ENCODE measurements at regions not wholly inside any gene's neighbourhood (a gene's known extent, or its start where the extent isn't known, plus 50 kb on each side); places are given as distances from the start of the nearest gene placed in this dataset.

GRCh38 chr12:13613297-13613696, 368.1 kb downstream of the GRIN2B start:
- H3K4me3 ChIP-seq (ENCODE audit: low read depth, low read length) = no peak overlapping the region
- DNase-seq (ENCODE audit: low read depth) = no peak

- no peak for DNase-seq (ENCODE audit: low read depth)
- no peak overlapping the region for H3K4me3 ChIP-seq (ENCODE audit: low read depth, low read length)
Observed at GRCh38 chr12:13609894-13610679, 371.3 kb downstream of the GRIN2B start.

- no peak for DNase-seq (ENCODE audit: low read depth)
- H3K4me3 ChIP-seq (ENCODE audit: low read depth, low read length) = no peak overlapping the region
Observed at GRCh38 chr12:13606290-13606689, 375.1 kb downstream of the GRIN2B start.

DNA sequence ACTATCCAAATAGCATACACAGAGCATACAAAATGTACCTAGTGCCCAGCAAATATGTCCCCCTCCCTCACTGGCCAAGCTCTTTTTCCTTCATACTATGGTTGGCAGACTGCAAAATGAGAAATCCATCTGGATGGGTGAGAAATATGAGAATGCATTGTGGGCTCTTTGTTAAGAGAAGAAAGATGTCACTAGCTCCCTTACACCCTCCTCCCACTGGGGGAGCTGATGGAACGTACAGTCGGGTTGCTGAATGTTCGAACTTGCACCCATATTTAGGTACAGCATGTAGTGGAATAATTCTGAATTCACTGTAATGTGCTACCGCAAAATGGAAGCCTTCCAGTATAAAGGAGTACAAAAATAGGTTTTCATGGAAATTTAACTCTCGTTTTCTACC, 377.4 kb downstream of the GRIN2B start:
- H3K4me3 ChIP-seq (ENCODE audit: low read depth, low read length) = no peak overlapping the region
- no peak for DNase-seq (ENCODE audit: low read depth)

- H3K4me3 ChIP-seq (ENCODE audit: low read depth, low read length) = no peak overlapping the region
- no peak for DNase-seq (ENCODE audit: low read depth)
Observed at GRCh38 chr12:13602172-13602571, 379.2 kb downstream of the GRIN2B start.

- no peak overlapping the region for H3K4me3 ChIP-seq (ENCODE audit: low read depth, low read length)
- DNase-seq (ENCODE audit: low read depth) = no peak
Observed at GRCh38 chr12:13599176-13599575, 382.2 kb downstream of the GRIN2B start.

GRCh38 chr12:13597837-13598236, 383.6 kb downstream of the GRIN2B start:
- H3K4me3 ChIP-seq (ENCODE audit: low read depth, low read length) = no peak overlapping the region

DNA sequence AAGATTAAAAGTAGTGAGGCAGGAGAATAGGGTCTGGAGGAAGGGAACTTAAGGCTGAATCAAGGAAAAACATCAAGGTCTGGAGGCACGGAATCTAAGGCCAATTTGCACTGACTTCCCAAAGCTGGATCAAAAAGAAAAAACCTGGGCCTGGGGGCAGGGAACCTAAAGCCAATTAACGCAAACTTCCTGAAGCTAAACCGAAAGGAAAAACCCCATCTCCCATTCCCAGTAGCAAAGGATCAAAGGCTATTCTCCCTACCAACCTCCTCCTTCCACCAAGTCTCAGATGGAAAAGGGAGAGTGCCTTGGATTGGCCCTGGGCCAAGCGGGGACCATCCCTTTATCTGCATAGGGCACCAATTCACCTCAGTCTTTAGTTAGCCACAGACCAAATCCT, 384.2 kb downstream of the GRIN2B start:
- H3K4me3 ChIP-seq (ENCODE audit: low read depth, low read length) = no peak overlapping the region
- no peak for DNase-seq (ENCODE audit: low read depth)

More at GRCh38 chr12:13597837-13598236, 383.6 kb downstream of the GRIN2B start:
- DNase-seq (ENCODE audit: low read depth) = no peak

GRCh38 chr12:13596714-13597113, 384.7 kb downstream of the GRIN2B start:
- no peak overlapping the region for H3K4me3 ChIP-seq (ENCODE audit: low read depth, low read length)
- no peak for DNase-seq (ENCODE audit: low read depth)

- DNase-seq (ENCODE audit: low read depth) = no peak
- no peak overlapping the region for H3K4me3 ChIP-seq (ENCODE audit: low read depth, low read length)
Observed at GRCh38 chr12:13595536-13596443, 385.6 kb downstream of the GRIN2B start.

DNA sequence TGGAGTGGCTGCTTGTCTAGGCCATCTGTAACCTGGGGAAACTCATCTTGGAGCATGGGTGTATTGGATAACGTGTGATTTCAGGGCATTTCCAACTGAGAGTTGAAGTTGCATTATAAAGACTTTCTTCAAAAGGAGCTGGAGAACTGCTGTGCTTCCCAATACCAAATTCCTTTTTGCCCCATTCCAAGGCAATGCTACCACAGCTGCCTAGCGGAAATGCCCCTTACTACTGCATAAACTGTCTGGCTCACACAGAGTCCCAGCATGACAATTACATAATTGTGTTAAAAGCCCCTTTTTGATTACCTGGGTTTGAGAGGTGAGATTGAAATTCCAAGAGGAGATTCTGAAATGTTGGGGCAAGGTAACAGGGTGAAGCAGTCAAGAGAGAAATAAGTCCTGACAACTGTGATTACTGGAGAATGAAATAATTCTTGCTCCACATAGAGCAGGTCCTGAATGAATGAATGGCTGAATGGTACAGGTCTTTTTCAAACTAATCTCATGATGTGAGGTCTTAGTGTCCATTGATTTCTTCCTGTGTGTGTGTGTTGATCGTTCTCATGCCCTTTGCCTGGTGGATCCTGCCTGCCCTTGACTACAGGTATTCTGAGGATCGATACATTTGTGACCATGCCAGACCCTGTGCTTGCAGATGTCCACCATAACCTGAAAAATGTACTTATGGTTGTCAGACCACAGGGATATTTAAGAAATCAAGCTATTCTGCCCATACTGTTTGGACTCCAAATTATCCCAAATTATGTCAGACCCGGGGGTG, 386.5 kb downstream of the GRIN2B start:
- no peak for DNase-seq (ENCODE audit: low read depth)
- no peak overlapping the region for H3K4me3 ChIP-seq (ENCODE audit: low read depth, low read length)

DNA sequence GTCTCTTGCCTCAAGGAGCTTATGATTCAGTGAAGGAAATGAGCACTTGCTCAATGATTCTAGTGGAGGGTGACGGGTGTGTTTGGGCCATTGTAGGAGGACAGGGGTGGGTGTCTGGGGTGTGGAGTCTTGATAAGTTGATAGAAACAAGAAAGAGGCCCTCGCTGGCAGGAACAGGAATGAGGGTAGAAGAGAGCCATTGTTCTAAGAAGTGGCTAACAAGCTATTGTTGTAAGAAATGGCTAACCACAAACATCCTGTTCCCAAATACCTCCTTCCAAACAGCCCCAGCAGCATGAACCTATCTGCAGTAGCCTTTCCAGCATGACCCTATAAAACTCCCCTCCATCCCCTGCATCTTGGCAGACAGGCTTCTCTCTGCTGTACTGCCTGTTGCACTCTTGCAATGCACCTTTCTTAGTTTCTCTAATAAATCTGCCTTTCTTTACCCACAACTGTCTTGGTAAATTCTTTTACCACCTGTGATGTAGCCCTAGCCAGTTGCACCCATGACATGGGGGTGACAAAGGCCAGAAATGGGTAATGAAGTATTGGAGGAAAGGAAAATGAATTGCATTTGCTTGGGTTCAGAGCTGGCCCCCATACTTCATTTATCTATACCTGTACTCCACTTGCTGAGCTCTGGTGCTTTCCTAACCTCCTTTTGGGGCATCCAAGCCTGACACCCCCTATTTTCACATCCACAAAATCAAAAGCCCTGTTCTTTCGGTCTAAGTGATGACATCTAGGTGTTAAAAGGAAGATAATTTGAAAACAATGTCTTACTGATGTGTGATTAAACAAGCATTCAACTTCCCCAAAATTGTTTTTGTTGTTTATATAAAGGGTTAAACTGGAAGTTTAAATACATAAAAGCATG, 389.1 kb downstream of the GRIN2B start:
- H3K4me3 ChIP-seq (ENCODE audit: low read depth, low read length) = no peak overlapping the region

DNA sequence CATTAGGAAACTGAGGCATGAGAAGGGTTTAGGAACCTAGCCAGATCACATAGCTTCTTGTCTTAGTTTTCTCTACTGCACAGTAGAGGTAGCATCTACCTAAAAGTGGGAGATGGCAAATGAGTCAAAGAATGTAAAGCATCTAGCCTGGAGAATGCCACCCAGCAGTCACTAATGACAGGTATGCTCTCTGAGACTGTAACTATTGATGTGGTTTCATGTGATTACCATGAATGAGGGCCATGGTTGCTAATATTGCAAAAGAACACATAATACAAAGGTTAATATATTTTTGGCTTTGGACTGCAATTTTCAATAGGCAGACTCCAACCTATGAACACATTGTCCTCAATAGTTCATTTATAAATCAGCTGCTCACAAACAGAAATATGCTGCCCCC, 389.9 kb downstream of the GRIN2B start:
- no peak overlapping the region for H3K4me3 ChIP-seq (ENCODE audit: low read depth, low read length)
- no peak for DNase-seq (ENCODE audit: low read depth)

More for the DNA sequence above, 389.1 kb downstream of the GRIN2B start:
- no peak for DNase-seq (ENCODE audit: low read depth)

DNA sequence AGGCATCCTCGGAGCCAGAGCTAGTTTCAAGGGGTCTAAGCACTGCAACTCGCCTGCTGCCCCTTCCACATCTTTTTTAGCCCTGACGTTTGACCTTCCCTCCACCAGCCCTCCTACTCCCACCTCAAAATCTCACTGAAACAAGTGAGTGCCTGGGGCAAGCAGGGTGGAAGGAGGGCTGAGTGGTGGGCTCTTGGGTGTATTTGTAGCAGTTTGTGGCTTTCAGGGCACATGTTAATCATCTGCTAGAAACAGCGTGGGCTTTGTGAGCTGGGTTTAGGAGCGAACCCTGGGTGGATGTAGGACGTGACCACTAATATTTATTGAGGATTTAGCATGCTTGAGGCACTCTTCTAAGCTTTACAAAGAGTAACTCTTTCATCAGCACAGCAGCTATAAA, 390.3 kb downstream of the GRIN2B start:
- H3K4me3 ChIP-seq (ENCODE audit: low read depth, low read length) = no peak overlapping the region
- no peak for DNase-seq (ENCODE audit: low read depth)

DNA sequence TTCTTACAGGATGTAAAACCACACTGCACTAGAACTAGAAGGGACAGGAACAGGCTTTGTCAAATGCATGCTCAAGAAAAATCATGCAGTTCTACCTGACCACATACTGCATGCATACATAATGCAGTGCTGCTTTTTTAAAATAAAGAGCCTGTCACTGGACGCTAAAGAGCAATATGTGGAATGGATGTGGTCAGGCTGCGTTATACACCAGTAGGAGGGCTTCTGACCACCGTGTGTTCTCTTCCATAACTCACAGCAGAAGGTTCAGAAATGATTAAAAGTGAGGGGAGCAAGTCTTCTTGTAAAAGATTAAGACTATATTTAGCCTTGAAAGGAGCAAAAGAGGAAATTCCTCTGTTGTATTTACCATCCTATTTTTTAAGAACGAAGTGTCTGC, 392.0 kb downstream of the EMP1 start:
- no peak for DNase-seq (ENCODE audit: low read depth)
- no peak overlapping the region for H3K4me3 ChIP-seq (ENCODE audit: low read depth, low read length)

GRCh38 chr12:13587721-13588390, 391.3 kb downstream of the EMP1 start:
- no peak overlapping the region for H3K4me3 ChIP-seq (ENCODE audit: low read depth, low read length)
- no peak for DNase-seq (ENCODE audit: low read depth)

GRCh38 chr12:13586361-13586760, 389.8 kb downstream of the EMP1 start:
- no peak for DNase-seq (ENCODE audit: low read depth)
- no peak overlapping the region for H3K4me3 ChIP-seq (ENCODE audit: low read depth, low read length)

GRCh38 chr12:13584541-13584940, 388.0 kb downstream of the EMP1 start:
- no peak overlapping the region for H3K4me3 ChIP-seq (ENCODE audit: low read depth, low read length)
- DNase-seq (ENCODE audit: low read depth) = no peak

All from skeletal muscle cell (primary cell).